GM23248 (cell line): ENCODE measurements at regions not wholly inside any gene's neighbourhood (a gene's known extent, or its start where the extent isn't known, plus 50 kb on each side); places are given as distances from the start of the nearest gene placed in this dataset.

Experiments used
- EZH2 ChIP-seq: fragments of 200-600 bp; sonication (generic); IDR thresholded peaks from 2 replicates; pipeline ENCODE4 v1.6.1; 2018; ENCODE audit warnings: antibody characterized with exemption, mild to moderate bottlenecking; ENCODE audit not compliant: insufficient read depth, poor library complexity, severe bottlenecking
- EZH2phosphoT487 ChIP-seq: fragments of 200-600 bp; sonication (generic); IDR thresholded peaks from 2 replicates; pipeline ENCODE4 v1.6.1; 2018; ENCODE audit warnings: antibody characterized with exemption, moderate library complexity, mild to moderate bottlenecking, low read depth; ENCODE audit not compliant: insufficient read depth

DNA sequence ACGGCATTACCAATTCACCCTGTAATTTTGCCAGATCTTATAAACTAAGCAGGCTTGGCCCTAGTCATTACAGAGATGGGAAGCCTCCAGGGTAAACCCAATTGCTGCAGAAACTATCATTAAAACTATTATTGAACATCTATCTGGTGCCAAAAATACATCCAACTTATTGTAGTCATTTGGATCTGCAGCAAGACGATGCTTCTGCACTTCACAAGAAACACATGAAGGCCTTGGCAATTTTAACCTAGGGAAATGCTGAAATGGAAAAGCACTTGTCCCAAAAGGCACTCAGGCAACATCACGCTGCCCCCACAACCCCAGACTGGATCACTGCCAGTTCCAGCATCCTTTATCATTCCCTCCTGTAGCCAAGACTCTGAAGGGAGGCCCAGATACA lies 85.3 kb upstream of the ACVR2A start:
- no peak for TF ChIP-seq EZH2
- no peak for TF ChIP-seq EZH2phosphoT487
